Cardiac muscle cell (in vitro differentiated cells and primary cell): ENCODE measurements at regions not wholly inside any gene's neighbourhood (a gene's known extent, or its start where the extent isn't known, plus 50 kb on each side); places are given as distances from the start of the nearest gene placed in this dataset.

ENCODE experiments used
- DNase-seq, 2 donors: peaks; one replicate each; pipeline versions ENCODE4 v3.0.0 to v3.0.0-alpha.2; 2010 to 2017; ENCODE audit warnings: low read depth in 1 of 2, low spot score in 1 of 2
- H3K27ac ChIP-seq: fragments of 200-600 bp; sonication (generic); 2 replicates; pipeline ENCODE4 v1.5.1; 2016
- H3K27me3 ChIP-seq: fragments of 200-600 bp; sonication (generic); 2 replicates; pipeline ENCODE4 v1.6.0; 2016; ENCODE audit warnings: control low read depth
- H3K36me3 ChIP-seq: fragments of 200-600 bp; sonication (generic); 2 replicates; pipeline ENCODE4 v1.5.1; 2016; ENCODE audit warnings: control low read depth
- H3K4me1 ChIP-seq: fragments of 200-600 bp; sonication (generic); 2 replicates; pipeline ENCODE4 v1.8.1; 2017; ENCODE audit warnings: low read depth, mild to moderate bottlenecking, mixed run types
- H3K4me3 ChIP-seq: fragments of 200-600 bp; sonication (generic); 2 replicates; pipeline ENCODE4 v1.5.1; 2016; ENCODE audit warnings: mild to moderate bottlenecking
- H3K9me3 ChIP-seq: fragments of 200-600 bp; sonication (generic); 2 replicates; pipeline ENCODE4 v1.5.1; 2017; ENCODE audit warnings: low read depth, mild to moderate bottlenecking, control low read depth
- CTCF ChIP-seq: IDR thresholded peaks from 2 replicates; pipeline ENCODE4 v1.5.1; 2012; ENCODE audit warnings: low read depth, mild to moderate bottlenecking, low read length

- no peak for DNase-seq
- H3K36me3 ChIP-seq: no peaks in the 10 kb centered on the region
- H3K27ac ChIP-seq: no peak overlapping the region
- H3K9me3 ChIP-seq: no peaks in the 10 kb centered on the region
- no peak overlapping the region for H3K4me3 ChIP-seq
- H3K4me1 ChIP-seq: no peaks in the 10 kb centered on the region
- no peak for TF ChIP-seq CTCF
- peaks cover 12% of the 10 kb centered on the region for H3K27me3 ChIP-seq
These were observed 1209.4 kb downstream of the UQCRFS1 start for GRCh38 chr19:28003543-28003942.

GRCh38 chr19:27997069-27997468 lies 1215.9 kb downstream of the UQCRFS1 start:
- Histone ChIP-seq H3K36me3 (no peaks in the 10 kb centered on the region), H3K4me1 (peaks cover 11% of the 10 kb centered on the region), H3K27me3 (no peaks in the 10 kb centered on the region), H3K4me3 (no peak overlapping the region), H3K9me3 (no peaks in the 10 kb centered on the region), H3K27ac (no peak overlapping the region)
- TF ChIP-seq CTCF: no peak
- DNase-seq: no peak

DNA sequence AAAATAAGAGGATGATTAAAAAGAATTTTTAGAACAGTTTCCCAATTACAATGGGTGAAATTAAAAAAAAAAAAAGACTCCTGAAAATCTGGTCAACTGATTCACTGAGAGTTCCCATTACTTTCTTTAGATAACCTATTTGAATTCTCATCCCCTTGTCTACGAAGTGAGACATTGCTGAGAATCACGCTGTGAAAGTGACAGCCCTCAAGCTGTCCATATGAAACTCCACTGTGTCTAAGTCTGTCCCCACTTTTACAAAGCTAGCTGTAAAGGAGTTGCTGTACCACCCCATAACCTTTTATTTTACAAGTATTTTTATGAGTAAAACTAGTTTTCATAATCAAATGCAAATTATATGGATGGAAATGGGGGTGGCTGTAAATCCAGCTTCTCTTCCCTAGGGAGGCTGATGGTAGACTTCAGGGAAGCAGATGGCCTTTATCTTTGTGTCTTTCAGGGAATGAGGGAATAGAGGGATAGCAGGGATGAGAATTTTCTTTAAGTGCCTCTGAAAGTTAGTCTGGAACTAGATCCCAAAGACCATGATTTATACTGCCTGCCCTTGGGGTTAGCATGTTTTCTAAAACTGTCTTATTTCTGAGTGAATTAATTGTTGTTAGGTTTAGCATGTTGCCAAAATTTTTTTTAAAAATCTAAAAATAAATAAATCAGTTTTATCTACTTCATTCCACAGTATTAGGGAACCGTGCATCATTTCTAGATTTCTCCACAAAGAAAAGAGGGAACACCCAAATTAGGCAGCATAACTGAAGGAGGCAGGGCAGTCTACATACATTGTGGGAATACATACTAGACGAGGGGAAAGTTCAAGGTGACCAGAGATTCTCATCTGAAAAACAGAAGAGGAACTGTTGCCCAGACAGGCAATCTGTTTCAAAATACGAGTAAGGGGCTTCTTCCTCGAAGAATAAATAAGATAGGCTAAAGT lies 1219.1 kb downstream of the UQCRFS1 start:
- no peaks in the 10 kb centered on the region for H3K36me3 ChIP-seq
- peaks cover 3% of the 10 kb centered on the region for H3K27me3 ChIP-seq
- H3K9me3 ChIP-seq: no peaks in the 10 kb centered on the region
- H3K4me3 ChIP-seq: no peak overlapping the region
- no peak for DNase-seq
- H3K4me1 ChIP-seq: peaks cover 11% of the 10 kb centered on the region
- H3K27ac ChIP-seq: no peak overlapping the region
- TF ChIP-seq CTCF: no peak

DNA sequence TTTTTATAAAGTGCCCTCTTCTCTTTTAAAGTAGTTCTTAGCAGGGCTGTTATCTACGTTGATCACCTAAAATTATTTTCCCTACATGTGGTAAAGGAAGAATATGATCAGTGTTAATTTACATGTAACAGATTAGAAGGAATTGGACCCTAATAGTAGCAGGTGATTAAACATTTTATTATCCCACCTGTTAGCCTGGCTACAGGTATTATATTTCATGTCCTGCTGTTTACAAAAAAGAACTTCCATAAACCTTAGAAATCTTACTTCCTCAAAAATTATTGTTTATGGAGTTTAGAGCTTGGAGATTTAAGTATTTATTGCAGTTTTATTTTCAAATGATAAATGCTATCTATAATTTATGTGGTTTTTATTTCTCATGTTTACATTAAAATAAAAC lies 1226.7 kb downstream of the UQCRFS1 start:
- no peak overlapping the region for H3K27ac ChIP-seq
- peaks cover 4% of the 10 kb centered on the region for H3K27me3 ChIP-seq
- peaks cover 19% of the 10 kb centered on the region for H3K4me1 ChIP-seq
- no peaks in the 10 kb centered on the region for H3K9me3 ChIP-seq
- DNase-seq: no peak
- TF ChIP-seq CTCF: no peak
- no peaks in the 10 kb centered on the region for H3K36me3 ChIP-seq
- no peak overlapping the region for H3K4me3 ChIP-seq

DNA sequence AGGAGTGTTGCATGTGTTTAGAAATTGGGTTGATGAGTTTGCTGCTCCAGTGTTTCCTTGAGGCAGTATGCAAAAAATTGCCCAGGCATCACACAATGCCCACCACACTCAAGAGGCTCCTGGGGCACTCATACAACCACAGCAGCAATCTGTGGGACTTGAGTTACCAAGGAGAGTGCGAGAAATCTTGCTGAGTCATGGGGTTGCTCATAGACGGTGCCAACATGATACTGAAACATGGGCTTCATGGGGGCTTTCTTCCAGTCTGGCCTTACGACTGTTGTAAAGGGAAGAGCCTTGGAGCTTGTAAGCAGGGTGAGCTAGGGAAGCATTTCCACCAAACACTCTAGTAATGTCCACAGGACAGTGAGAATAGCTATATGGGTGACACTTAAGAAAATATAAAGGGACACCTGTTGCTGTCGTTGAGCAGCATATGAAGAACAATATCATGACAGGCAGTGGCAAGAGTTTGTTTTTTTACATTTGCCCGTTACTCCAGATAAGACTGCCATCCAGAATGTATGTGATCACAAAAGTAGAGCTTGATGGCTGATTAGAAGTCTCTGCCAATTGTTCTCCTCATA lies 1237.4 kb downstream of the UQCRFS1 start:
- Histone ChIP-seq H3K27me3 (no peaks in the 10 kb centered on the region), H3K9me3 (no peaks in the 10 kb centered on the region), H3K27ac (no peak overlapping the region), H3K36me3 (no peaks in the 10 kb centered on the region), H3K4me3 (no peak overlapping the region), H3K4me1 (peaks cover 3% of the 10 kb centered on the region)
- no peak for DNase-seq
- TF ChIP-seq CTCF: no peak
